ENCODE measurements at regions not wholly inside any gene's neighbourhood (a gene's known extent, or its start where the extent isn't known, plus 50 kb on each side); places are given as distances from the start of the nearest gene placed in this dataset.

GRCh38 chr2:81645745-81646301 lies 1341.3 kb upstream of the LRRTM1 start:
- TF ChIP-seq CTCF (IDR thresholded peaks at IDR 0.05) (no peak), ZFX (IDR thresholded peaks at IDR 0.05; ENCODE audit: borderline replicate concordance) (no peak)

Data from 22Rv1 (cell line).